GM10248 (cell line): ENCODE measurements at regions not wholly inside any gene's neighbourhood (a gene's known extent, or its start where the extent isn't known, plus 50 kb on each side); places are given as distances from the start of the nearest gene placed in this dataset.

Experiments used
- CTCF ChIA-PET: fragments of 300-600 bp; sonication (Branson Sonifier 250); formaldehyde crosslinking; extraction: SDS; loops from one replicate; lab custom pipeline; 2021; ENCODE audit warnings: antibody characterized with exemption; lab: Yijun Ruan, JAX
- POLR2A ChIA-PET: fragments of 350-650 bp; sonication (Branson Sonifier 250); formaldehyde crosslinking; extraction: SDS; loops from one replicate; lab custom pipeline; 2020; ENCODE audit warnings: antibody characterized with exemption; lab: Yijun Ruan, JAX
- DNase-seq: peaks from one replicate; pipeline ENCODE4 v3.0.0; 2012; ENCODE audit errors: extremely low spot score
- TF ChIP-seq, protein P1 (sequence below): IDR thresholded peaks from 2 replicates; pipeline ENCODE4 v1.5.1; 2012; ENCODE audit warnings: mild to moderate bottlenecking, low read depth; ENCODE audit errors: extremely low read depth, missing control alignments, control extremely low read depth

DNA sequence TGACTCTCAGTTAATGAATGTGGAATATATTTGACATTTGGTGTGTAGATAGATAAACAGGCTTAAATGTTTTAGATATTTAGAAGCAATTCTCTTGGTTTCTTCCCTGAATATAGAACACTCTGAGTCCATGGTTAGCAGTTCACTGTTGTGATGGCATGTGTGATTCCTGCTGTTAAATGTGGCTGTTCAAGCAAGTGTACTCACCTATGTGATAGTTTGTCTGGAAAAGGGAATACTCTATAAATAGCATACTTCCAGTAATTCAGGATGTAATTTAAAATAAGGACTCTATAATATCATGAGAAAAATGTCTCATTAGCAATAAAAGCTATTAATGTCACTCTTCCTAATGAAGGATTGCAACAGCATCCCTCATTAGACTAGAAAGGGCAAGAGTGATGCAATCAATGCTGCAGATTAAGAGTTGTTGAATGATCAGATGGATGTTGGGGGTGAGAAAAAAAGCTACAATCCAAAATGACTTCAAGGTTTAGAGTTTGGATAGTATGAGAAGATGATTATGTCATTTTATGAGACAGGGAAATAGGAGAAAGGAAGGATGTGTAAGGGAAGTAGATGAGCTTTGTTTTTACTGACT lies 201.8 kb upstream of the WDFY3 start:
- no peak for DNase-seq
- ChIA-PET POLR2A (no interaction called here), CTCF (no interaction called here)
- TF ChIP-seq, protein P1, sequence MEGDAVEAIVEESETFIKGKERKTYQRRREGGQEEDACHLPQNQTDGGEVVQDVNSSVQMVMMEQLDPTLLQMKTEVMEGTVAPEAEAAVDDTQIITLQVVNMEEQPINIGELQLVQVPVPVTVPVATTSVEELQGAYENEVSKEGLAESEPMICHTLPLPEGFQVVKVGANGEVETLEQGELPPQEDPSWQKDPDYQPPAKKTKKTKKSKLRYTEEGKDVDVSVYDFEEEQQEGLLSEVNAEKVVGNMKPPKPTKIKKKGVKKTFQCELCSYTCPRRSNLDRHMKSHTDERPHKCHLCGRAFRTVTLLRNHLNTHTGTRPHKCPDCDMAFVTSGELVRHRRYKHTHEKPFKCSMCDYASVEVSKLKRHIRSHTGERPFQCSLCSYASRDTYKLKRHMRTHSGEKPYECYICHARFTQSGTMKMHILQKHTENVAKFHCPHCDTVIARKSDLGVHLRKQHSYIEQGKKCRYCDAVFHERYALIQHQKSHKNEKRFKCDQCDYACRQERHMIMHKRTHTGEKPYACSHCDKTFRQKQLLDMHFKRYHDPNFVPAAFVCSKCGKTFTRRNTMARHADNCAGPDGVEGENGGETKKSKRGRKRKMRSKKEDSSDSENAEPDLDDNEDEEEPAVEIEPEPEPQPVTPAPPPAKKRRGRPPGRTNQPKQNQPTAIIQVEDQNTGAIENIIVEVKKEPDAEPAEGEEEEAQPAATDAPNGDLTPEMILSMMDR = no peak

- CTCF ChIA-PET = no interaction called here
- no peak for DNase-seq
- TF ChIP-seq, protein P1 = no peak
- POLR2A ChIA-PET = no interaction called here
Observed at GRCh38 chr4:85170241-85170640, 203.8 kb upstream of the WDFY3 start.

- no peak for DNase-seq
- TF ChIP-seq, protein P1 = no peak
- ChIA-PET CTCF (no interaction called here), POLR2A (no interaction called here)
Observed at GRCh38 chr4:85175190-85175589, 208.7 kb upstream of the WDFY3 start.

DNA sequence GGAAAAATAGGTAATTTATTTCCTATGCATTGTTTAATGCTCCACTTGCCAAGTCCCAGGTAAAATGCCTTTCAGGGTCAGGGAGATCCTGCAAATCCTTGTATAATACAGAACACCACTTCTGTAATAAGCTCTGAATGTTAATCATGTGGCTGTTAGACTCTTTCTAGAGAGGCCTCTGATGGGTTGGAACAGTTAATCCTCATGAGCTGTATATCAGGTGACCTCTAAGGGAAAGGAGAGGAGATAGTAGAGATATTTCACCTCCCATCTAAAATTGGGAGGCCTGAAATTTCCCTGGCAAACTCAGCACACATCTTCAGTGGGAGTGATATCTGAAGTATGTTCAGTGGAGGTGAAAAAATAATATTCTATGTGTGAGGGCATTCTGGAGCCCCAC lies 210.6 kb upstream of the WDFY3 start:
- DNase-seq = no peak
- TF ChIP-seq, protein P1 = no peak
- ChIA-PET POLR2A (no interaction called here), CTCF (no interaction called here)

DNA sequence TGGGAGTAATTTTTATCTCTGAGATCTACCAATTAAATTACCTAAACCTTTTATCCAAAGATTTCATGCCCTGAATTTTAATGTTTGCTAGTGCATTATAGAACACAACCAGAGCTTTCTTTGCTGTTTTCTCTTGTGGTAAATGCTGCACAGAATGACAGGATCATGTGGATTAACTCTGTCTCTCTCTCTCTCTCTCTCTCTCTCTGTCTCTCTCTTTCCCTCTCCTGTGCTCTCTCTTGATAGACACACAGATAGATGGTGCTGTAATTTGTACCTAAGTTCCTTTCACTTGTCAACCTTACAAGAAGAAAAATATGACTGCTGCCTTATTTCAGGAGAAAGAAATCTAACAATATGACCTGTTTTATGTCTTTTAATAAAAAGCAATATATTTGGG lies 211.2 kb upstream of the WDFY3 start:
- TF ChIP-seq, protein P1 = no peak
- POLR2A ChIA-PET = no interaction called here
- no peak for DNase-seq
- CTCF ChIA-PET = no interaction called here

GRCh38 chr4:85180533-85180932 lies 214.0 kb upstream of the WDFY3 start:
- TF ChIP-seq, protein P1 = no peak
- ChIA-PET POLR2A (no interaction called here), CTCF (no interaction called here)
- no peak for DNase-seq
